Vagina (tissue), 2 donors: ENCODE measurements at regions not wholly inside any gene's neighbourhood (a gene's known extent, or its start where the extent isn't known, plus 50 kb on each side); places are given as distances from the start of the nearest gene placed in this dataset.

Experiments
- DNase-seq, 2 donors: peaks; one replicate each; pipeline ENCODE4 v3.0.0-alpha.2; 2017; ENCODE audit errors: extremely low spot score in 2 of 2
- H3K27ac ChIP-seq: fragments of 200-600 bp; sonication (generic); one replicate; pipeline ENCODE4 v1.5.1; 2019
- H3K27me3 ChIP-seq: fragments of 200-600 bp; sonication (generic); one replicate; pipeline ENCODE4 v1.5.1; 2019
- H3K36me3 ChIP-seq, 2 donors: fragments of 200-600 bp; sonication (generic); one replicate each; pipeline ENCODE4 v1.5.1; 2017 to 2019
- H3K4me1 ChIP-seq: fragments of 200-600 bp; sonication (generic); one replicate; pipeline ENCODE4 v1.5.1; 2019
- H3K4me3 ChIP-seq, 2 donors: fragments of 200-600 bp; sonication (generic); 1 replicate in 1 of 2; 2 replicates in 1 of 2; pipeline ENCODE4 v1.5.1; 2016 to 2019
- H3K9me3 ChIP-seq: fragments of 200-600 bp; sonication (generic); one replicate; pipeline ENCODE4 v1.5.1; 2019
- POLR2A ChIP-seq, 2 donors: fragments of 450-650 bp; IDR thresholded peaks; one replicate each; pipeline ENCODE4 v1.6.1; 2017; ENCODE audit warnings: antibody characterized with exemption in 2 of 2, mild to moderate bottlenecking in 2 of 2, moderate library complexity in 2 of 2
- POLR2AphosphoS5 ChIP-seq, 2 donors: sonication (generic); formaldehyde crosslinking; IDR thresholded peaks; one replicate each; pipeline ENCODE4 v1.9.0; 2017; ENCODE audit warnings: antibody characterized with exemption in 2 of 2, mild to moderate bottlenecking in 2 of 2, low read depth in 1 of 2; ENCODE audit not compliant: insufficient read depth in 1 of 2
- intact Hi-C: fragments of 100-400 bp; cut with DNase I; formaldehyde crosslinking; loops from one replicate; pipeline ENCODE4 v1.15.1; 2023
- TF ChIP-seq, protein P1 (sequence below), 3 experiments: fragments of 450-650 bp in 2 of 3; fragments of 200-600 bp in 1 of 3; sonication (generic) in 1 of 3; IDR thresholded peaks; one replicate each; pipeline ENCODE4 v1.5.1; 2017 to 2019; ENCODE audit warnings: antibody characterized with exemption in 3 of 3, mild to moderate bottlenecking in 2 of 3, moderate library complexity in 2 of 3

DNA sequence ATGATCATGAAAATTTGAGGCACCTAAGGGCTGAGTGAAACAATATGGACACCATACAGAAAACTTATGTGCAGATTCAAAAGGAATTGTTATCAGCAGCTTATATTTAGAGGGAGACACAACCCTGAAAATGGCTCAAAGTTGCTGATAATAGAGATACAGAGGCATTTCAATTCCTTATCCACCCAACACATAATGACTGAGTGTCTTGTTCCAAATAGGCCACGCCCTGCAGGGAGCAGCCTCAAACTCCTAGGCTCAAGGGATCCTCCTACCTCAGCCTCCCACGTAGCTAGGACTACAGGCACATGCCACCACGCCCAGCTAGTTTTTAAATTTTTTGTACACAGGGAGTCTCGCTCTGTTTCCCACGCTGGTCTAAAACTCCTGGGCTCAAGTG, 79.0 kb downstream of the LBH start:
- Histone ChIP-seq H3K4me1 (peaks cover 4% of the 10 kb centered on the region), H3K27me3 (no peaks in the 10 kb centered on the region), H3K27ac (no peak overlapping the region), H3K4me3 (no peak overlapping the region), H3K36me3 (no peaks in the 10 kb centered on the region), H3K9me3 (no peaks in the 10 kb centered on the region)
- TF ChIP-seq POLR2A (IDR thresholded peaks at IDR 0.05) (no peak), POLR2AphosphoS5 (IDR thresholded peaks at IDR 0.05; ENCODE audit: insufficient read depth in 1 of 2, low read depth in 1 of 2) (no peak)
- TF ChIP-seq, protein P1, sequence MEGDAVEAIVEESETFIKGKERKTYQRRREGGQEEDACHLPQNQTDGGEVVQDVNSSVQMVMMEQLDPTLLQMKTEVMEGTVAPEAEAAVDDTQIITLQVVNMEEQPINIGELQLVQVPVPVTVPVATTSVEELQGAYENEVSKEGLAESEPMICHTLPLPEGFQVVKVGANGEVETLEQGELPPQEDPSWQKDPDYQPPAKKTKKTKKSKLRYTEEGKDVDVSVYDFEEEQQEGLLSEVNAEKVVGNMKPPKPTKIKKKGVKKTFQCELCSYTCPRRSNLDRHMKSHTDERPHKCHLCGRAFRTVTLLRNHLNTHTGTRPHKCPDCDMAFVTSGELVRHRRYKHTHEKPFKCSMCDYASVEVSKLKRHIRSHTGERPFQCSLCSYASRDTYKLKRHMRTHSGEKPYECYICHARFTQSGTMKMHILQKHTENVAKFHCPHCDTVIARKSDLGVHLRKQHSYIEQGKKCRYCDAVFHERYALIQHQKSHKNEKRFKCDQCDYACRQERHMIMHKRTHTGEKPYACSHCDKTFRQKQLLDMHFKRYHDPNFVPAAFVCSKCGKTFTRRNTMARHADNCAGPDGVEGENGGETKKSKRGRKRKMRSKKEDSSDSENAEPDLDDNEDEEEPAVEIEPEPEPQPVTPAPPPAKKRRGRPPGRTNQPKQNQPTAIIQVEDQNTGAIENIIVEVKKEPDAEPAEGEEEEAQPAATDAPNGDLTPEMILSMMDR (IDR thresholded peaks at IDR 0.05), result no peak
- intact Hi-C loops, result no loop called here
- DNase-seq, result no peak

DNA sequence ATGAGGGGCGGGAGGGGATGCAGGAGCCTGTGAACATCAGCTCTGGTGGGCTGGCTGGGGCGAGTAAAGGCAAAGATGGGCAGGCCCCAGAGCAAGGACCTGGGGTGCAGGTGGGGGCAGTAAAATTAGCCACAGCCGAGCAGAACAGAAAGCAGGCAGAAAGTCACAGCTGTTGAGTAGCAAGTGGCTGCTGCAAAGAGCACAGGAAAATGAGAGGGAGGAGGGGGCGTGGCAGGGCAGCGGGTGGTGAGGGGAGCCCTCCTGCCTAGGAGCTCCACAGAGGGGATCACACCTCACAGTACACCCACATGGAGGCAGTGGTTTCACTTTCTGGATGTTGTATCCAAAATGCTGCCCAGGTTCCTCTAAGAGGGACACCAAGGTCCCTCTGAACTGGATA, 79.6 kb downstream of the LBH start:
- TF ChIP-seq POLR2A (IDR thresholded peaks at IDR 0.05) (no peak), POLR2AphosphoS5 (IDR thresholded peaks at IDR 0.05; ENCODE audit: insufficient read depth in 1 of 2, low read depth in 1 of 2) (no peak)
- TF ChIP-seq, protein P1 (IDR thresholded peaks at IDR 0.05), result no peak
- intact Hi-C loops, result no loop called here
- no peaks in the 10 kb centered on the region for H3K9me3 ChIP-seq
- H3K27ac ChIP-seq, result no peak overlapping the region
- H3K36me3 ChIP-seq, result no peaks in the 10 kb centered on the region
- H3K4me1 ChIP-seq, result no peaks in the 10 kb centered on the region
- no peak overlapping the region for H3K4me3 ChIP-seq
- H3K27me3 ChIP-seq, result no peaks in the 10 kb centered on the region
- no peak for DNase-seq

DNA sequence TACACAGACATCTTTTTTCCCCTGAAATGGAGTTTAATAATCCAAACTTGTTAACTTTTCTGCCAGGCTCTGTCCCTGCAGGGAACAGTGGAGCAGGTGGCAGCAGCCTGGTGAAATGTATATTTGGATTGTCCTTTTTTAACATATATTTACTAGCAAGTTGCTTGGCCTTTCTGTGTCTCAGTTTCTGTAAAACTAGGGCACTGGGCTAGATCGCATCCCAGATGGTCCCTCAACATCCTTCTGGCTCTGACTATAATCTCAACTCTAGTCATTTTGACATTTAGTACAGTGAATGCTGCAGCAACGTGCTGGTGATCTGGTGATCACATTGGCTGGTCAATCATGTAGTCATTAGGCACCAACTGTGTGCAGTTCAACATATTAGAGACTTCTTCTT, 80.4 kb downstream of the LBH start:
- TF ChIP-seq POLR2AphosphoS5 (IDR thresholded peaks at IDR 0.05; ENCODE audit: insufficient read depth in 1 of 2, low read depth in 1 of 2) (no peak), POLR2A (IDR thresholded peaks at IDR 0.05) (no peak)
- TF ChIP-seq, protein P1 (IDR thresholded peaks at IDR 0.05), result no peak
- Histone ChIP-seq H3K27me3 (no peaks in the 10 kb centered on the region), H3K4me3 (no peak overlapping the region), H3K4me1 (no peaks in the 10 kb centered on the region), H3K36me3 (no peaks in the 10 kb centered on the region), H3K9me3 (no peaks in the 10 kb centered on the region), H3K27ac (no peak overlapping the region)
- intact Hi-C loops, result no loop called here
- no peak for DNase-seq

DNA sequence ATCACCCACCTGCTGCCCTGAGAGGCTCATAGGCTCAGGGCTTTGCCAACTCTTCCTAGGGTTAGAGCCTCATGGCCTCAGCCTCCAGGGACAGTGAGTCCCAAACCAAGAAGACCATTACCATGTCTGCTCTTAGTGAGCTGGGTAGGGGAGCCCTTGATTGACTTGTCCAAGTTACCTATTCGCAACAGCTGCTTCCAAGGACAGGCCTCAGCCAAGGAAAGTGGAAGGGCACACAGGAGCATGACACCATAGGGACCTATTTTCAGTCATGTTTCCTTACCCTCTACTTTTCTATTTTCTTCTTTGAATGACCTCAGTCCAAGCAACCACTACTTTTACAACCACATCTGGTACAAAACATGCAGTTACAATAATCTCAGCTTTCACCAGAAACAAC, 81.6 kb downstream of the LBH start:
- Histone ChIP-seq H3K36me3 (no peaks in the 10 kb centered on the region), H3K27me3 (no peaks in the 10 kb centered on the region), H3K4me3 (no peak overlapping the region), H3K27ac (no peak overlapping the region), H3K4me1 (no peaks in the 10 kb centered on the region), H3K9me3 (no peaks in the 10 kb centered on the region)
- intact Hi-C loops, result no loop called here
- TF ChIP-seq POLR2A (IDR thresholded peaks at IDR 0.05) (no peak), POLR2AphosphoS5 (IDR thresholded peaks at IDR 0.05; ENCODE audit: insufficient read depth in 1 of 2, low read depth in 1 of 2) (no peak)
- TF ChIP-seq, protein P1 (IDR thresholded peaks at IDR 0.05), result no peak
- no peak for DNase-seq

DNA sequence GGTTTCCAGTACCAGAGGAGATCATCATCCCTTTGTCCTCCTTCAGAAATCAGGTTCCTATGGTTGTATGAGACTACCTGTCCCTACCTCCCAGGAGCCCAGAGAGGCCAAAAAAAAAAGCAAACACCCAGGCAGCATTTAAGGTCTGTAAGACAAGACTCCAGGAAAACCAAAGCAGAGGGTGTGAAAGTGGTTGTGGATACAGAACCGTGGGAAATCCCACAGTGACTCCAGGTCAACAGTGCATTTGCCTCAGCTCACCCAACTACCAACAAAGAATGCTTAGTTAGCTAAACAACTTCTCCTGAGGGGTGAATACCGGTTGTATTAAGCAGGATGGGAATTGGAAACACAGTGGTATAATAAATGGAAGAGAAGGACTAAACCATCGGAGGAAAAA, 83.6 kb downstream of the LBH start:
- TF ChIP-seq, protein P1 (IDR thresholded peaks at IDR 0.05), result no peak
- no peak for TF ChIP-seq POLR2A (IDR thresholded peaks at IDR 0.05)
- no peak for TF ChIP-seq POLR2AphosphoS5 (IDR thresholded peaks at IDR 0.05; ENCODE audit: insufficient read depth in 1 of 2, low read depth in 1 of 2)

More for the DNA sequence above, 83.6 kb downstream of the LBH start:
- no peaks in the 10 kb centered on the region for H3K36me3 ChIP-seq
- H3K4me1 ChIP-seq, result no peaks in the 10 kb centered on the region
- H3K27ac ChIP-seq, result no peak overlapping the region
- no peaks in the 10 kb centered on the region for H3K27me3 ChIP-seq
- H3K4me3 ChIP-seq, result no peak overlapping the region
- H3K9me3 ChIP-seq, result no peaks in the 10 kb centered on the region
- intact Hi-C loops, result no loop called here
- no peak for DNase-seq
